MM.1S (cell line): ENCODE measurements at regions not wholly inside any gene's neighbourhood (a gene's known extent, or its start where the extent isn't known, plus 50 kb on each side); places are given as distances from the start of the nearest gene placed in this dataset.

ENCODE experiments used
- EZH2 ChIP-seq: fragments of 300-600 bp; sonication (generic); optimal IDR thresholded peaks from 2 replicates; pipeline ENCODE3; 2017; ENCODE audit warnings: low read depth, mild to moderate bottlenecking, antibody characterized with exemption, low read length, mixed read lengths
- EZH2phosphoT487 ChIP-seq: fragments of 300-600 bp; sonication (generic); IDR thresholded peaks from 2 replicates; pipeline ENCODE4 v1.6.1; 2018; ENCODE audit warnings: antibody characterized with exemption, low read length
- TF ChIP-seq, protein P1 (sequence below): fragments of 300-600 bp; sonication (generic); IDR thresholded peaks from 2 replicates; pipeline ENCODE4 v1.5.1; 2016; ENCODE audit warnings: antibody characterized with exemption, low read length, mixed read lengths

DNA sequence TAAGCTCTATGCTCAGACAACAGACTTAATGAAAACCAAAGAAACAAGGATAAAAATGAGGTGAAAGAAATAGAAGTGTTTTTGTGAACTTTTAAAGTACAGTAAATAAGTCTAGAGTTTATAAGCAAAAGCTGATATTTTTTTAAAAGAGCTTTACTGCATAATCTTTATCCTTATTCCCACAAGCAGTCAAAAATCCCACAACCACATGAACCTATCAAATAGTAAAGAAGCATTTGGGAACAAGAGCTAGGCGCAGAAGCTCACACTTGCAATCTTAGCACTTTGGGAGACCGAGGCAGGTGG is 103.8 kb upstream of the TJP1 start:
- TF ChIP-seq, protein P1, sequence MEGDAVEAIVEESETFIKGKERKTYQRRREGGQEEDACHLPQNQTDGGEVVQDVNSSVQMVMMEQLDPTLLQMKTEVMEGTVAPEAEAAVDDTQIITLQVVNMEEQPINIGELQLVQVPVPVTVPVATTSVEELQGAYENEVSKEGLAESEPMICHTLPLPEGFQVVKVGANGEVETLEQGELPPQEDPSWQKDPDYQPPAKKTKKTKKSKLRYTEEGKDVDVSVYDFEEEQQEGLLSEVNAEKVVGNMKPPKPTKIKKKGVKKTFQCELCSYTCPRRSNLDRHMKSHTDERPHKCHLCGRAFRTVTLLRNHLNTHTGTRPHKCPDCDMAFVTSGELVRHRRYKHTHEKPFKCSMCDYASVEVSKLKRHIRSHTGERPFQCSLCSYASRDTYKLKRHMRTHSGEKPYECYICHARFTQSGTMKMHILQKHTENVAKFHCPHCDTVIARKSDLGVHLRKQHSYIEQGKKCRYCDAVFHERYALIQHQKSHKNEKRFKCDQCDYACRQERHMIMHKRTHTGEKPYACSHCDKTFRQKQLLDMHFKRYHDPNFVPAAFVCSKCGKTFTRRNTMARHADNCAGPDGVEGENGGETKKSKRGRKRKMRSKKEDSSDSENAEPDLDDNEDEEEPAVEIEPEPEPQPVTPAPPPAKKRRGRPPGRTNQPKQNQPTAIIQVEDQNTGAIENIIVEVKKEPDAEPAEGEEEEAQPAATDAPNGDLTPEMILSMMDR: no peak
- TF ChIP-seq EZH2: no peak
- TF ChIP-seq EZH2phosphoT487: no peak
